ENCODE measurements at regions not wholly inside any gene's neighbourhood (a gene's known extent, or its start where the extent isn't known, plus 50 kb on each side); places are given as distances from the start of the nearest gene placed in this dataset.
"Not testable (repeated sequence)": the region's sequence is repeated elsewhere in the genome, so short reads cannot be mapped to it uniquely, and the experiment has no call there.

- DNase-seq = not testable (repeated sequence)
Observed at GRCh38 chr14:106768972-106769700, 1242.8 kb downstream of the TMEM121 start.

GRCh38 chr14:106770158-106770672 lies 1243.8 kb downstream of the TMEM121 start:
- not testable (repeated sequence) for DNase-seq

GRCh38 chr14:106774889-106775480 lies 1248.6 kb downstream of the TMEM121 start:
- DNase-seq = not testable (repeated sequence)

GRCh38 chr14:106776395-106776983 lies 1250.1 kb downstream of the TMEM121 start:
- DNase-seq = no peak

- DNase-seq = no peak
Observed at GRCh38 chr14:106778986-106779385, 1252.6 kb downstream of the TMEM121 start.

GRCh38 chr14:106786697-106787096 lies 1260.3 kb downstream of the TMEM121 start:
- no peak for DNase-seq

- no peak for DNase-seq
Observed at GRCh38 chr14:106787626-106788025, 1261.2 kb downstream of the TMEM121 start.

- no peak for DNase-seq
Observed at GRCh38 chr14:106788534-106788933, 1262.2 kb downstream of the TMEM121 start.

GRCh38 chr14:106789318-106789717 lies 1262.9 kb downstream of the TMEM121 start:
- DNase-seq = no peak

- DNase-seq = peak; percentile 74 to 80
Observed at GRCh38 chr14:106790189-106791036, 1264.0 kb downstream of the TMEM121 start.

- no peak for DNase-seq
Observed at GRCh38 chr14:106792543-106792942, 1266.2 kb downstream of the TMEM121 start.

- not testable (repeated sequence) for DNase-seq
Observed at GRCh38 chr14:106798166-106798565, 1271.8 kb downstream of the TMEM121 start.

- peak; percentile 8 to 55 for DNase-seq
Observed at GRCh38 chr14:106802413-106803364, 1276.3 kb downstream of the TMEM121 start.

GRCh38 chr14:106803379-106803778 lies 1277.0 kb downstream of the TMEM121 start:
- DNase-seq = no peak

- DNase-seq = no peak
Observed at GRCh38 chr14:106807493-106807892, 1281.1 kb downstream of the TMEM121 start.

GRCh38 chr14:106808458-106808857 lies 1282.1 kb downstream of the TMEM121 start:
- DNase-seq = no peak

GRCh38 chr14:106808907-106809306 lies 1282.5 kb downstream of the TMEM121 start:
- no peak for DNase-seq

- DNase-seq = no peak
Observed at GRCh38 chr14:106809615-106810014, 1283.2 kb downstream of the TMEM121 start.

GRCh38 chr14:106810168-106810567 lies 1283.8 kb downstream of the TMEM121 start:
- DNase-seq = not testable (repeated sequence)

GRCh38 chr14:106811162-106811561 lies 1284.8 kb downstream of the TMEM121 start:
- no peak for DNase-seq

- no peak for DNase-seq
Observed at GRCh38 chr14:106812788-106813476, 1286.5 kb downstream of the TMEM121 start.
